PFSK-1 (cell line): ENCODE measurements at regions not wholly inside any gene's neighbourhood (a gene's known extent, or its start where the extent isn't known, plus 50 kb on each side); places are given as distances from the start of the nearest gene placed in this dataset.

Source experiments
- FOXP2 ChIP-seq: optimal IDR thresholded peaks from 2 replicates; pipeline ENCODE3; 2011; ENCODE audit warnings: borderline replicate concordance, control low read depth, inconsistent platforms; ENCODE audit not compliant: insufficient read depth; ENCODE audit errors: extremely low read length, extremely low read depth
- POLR2AphosphoS5 ChIP-seq: IDR thresholded peaks from 2 replicates; pipeline ENCODE4 v1.6.1; 2012; ENCODE audit warnings: low read depth, mild to moderate bottlenecking, control low read depth, low read length, moderate library complexity
- SIN3A ChIP-seq: IDR thresholded peaks from 2 replicates; pipeline ENCODE4 v1.6.1; 2012; ENCODE audit warnings: mild to moderate bottlenecking, low read length, moderate library complexity, borderline replicate concordance; ENCODE audit not compliant: insufficient read depth
- TAF1 ChIP-seq: IDR thresholded peaks from 2 replicates; pipeline ENCODE4 v1.6.1; 2012; ENCODE audit warnings: low read length, control low read depth, borderline replicate concordance; ENCODE audit not compliant: insufficient read depth
- TF ChIP-seq, protein P1 (sequence below), 2 experiments: IDR thresholded peaks; 2 replicates each; pipeline versions ENCODE4 v1.6.1 to v1.8.0; 2011 to 2012; ENCODE audit warnings: low read depth in 2 of 2, low read length in 2 of 2, control low read depth in 1 of 2, inconsistent platforms in 1 of 2, mild to moderate bottlenecking in 1 of 2, moderate library complexity in 1 of 2; ENCODE audit not compliant: insufficient read depth in 1 of 2

DNA sequence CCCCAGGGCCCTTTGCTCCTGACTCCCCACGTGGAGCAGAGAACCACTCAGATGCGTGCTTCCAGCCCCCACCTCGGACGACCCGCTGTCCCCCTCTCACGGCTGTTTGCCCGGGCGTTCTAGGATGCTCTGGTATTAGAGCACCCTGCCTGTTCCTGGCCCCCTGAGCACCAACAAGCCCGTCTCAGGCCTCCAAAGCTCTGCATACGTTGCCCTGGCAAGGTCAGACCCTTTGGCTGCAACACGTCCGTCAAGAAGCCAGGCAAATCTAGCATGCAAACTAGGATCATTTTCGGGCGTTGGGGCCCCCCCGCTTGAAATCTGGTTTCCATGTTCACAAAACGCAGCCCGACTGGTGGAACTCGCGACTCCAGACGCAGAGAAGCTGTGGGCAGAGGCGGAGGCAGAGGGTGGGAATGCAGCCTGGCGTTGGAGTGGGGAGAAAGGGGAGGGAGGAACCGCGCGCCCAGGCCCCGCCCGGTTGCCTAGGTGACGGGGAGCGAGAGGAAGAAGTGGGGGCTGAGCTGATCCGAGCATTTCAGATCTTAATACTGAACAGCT is 86.2 kb upstream of the PIAS1 start:
- TF ChIP-seq, protein P1, sequence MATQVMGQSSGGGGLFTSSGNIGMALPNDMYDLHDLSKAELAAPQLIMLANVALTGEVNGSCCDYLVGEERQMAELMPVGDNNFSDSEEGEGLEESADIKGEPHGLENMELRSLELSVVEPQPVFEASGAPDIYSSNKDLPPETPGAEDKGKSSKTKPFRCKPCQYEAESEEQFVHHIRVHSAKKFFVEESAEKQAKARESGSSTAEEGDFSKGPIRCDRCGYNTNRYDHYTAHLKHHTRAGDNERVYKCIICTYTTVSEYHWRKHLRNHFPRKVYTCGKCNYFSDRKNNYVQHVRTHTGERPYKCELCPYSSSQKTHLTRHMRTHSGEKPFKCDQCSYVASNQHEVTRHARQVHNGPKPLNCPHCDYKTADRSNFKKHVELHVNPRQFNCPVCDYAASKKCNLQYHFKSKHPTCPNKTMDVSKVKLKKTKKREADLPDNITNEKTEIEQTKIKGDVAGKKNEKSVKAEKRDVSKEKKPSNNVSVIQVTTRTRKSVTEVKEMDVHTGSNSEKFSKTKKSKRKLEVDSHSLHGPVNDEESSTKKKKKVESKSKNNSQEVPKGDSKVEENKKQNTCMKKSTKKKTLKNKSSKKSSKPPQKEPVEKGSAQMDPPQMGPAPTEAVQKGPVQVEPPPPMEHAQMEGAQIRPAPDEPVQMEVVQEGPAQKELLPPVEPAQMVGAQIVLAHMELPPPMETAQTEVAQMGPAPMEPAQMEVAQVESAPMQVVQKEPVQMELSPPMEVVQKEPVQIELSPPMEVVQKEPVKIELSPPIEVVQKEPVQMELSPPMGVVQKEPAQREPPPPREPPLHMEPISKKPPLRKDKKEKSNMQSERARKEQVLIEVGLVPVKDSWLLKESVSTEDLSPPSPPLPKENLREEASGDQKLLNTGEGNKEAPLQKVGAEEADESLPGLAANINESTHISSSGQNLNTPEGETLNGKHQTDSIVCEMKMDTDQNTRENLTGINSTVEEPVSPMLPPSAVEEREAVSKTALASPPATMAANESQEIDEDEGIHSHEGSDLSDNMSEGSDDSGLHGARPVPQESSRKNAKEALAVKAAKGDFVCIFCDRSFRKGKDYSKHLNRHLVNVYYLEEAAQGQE (IDR thresholded peaks at IDR 0.05; ENCODE audit: insufficient read depth in 1 of 2, low read depth in 2 of 2, low read length in 2 of 2): no peak
- no peak for TF ChIP-seq FOXP2
- no peak for TF ChIP-seq POLR2AphosphoS5
- no peak for TF ChIP-seq SIN3A
- TF ChIP-seq TAF1: no peak

DNA sequence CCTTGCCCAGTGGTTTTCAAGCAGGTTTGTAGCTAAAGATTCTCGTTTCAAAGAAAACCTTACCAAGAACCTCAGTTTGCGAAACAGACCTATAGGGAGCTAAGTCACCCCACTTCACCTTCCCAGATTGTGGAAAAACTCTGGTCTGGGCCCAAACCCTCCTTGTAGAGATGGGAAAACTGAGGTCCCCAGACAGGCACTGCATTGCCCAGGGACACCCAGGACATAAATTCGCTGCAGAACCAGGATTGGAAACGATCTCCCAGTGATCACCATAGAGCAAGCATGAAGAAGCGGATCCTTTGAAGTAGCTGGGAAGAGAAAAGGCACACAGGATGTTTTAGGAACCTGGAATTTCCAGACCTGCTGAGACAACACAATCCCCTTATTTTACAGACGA is 85.6 kb upstream of the PIAS1 start:
- TF ChIP-seq FOXP2: no peak
- TF ChIP-seq SIN3A: no peak

DNA sequence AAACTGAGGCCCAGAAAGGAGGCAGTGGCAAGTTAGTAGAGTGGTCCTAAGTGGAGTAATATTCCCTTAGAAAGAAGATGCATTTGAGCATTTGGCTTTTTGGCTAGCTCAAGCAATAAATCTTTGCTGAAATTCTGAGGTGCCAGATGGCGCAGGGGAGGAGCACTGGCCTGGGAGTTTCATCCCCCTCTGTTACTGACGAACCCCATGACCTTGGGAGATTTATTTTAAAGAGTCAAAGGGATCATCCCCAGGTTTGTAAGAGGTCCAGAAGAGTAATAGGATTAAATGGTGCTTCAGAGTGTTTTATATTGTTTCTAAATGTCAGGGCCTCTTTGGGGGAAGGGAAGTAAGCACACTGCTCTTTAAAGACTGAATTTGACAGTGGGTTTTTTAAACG is 85.1 kb upstream of the PIAS1 start:
- TF ChIP-seq FOXP2 (no peak), POLR2AphosphoS5 (no peak), SIN3A (no peak), TAF1 (no peak)
- TF ChIP-seq, protein P1 (IDR thresholded peaks at IDR 0.05; ENCODE audit: insufficient read depth in 1 of 2, low read depth in 2 of 2, low read length in 2 of 2): no peak

DNA sequence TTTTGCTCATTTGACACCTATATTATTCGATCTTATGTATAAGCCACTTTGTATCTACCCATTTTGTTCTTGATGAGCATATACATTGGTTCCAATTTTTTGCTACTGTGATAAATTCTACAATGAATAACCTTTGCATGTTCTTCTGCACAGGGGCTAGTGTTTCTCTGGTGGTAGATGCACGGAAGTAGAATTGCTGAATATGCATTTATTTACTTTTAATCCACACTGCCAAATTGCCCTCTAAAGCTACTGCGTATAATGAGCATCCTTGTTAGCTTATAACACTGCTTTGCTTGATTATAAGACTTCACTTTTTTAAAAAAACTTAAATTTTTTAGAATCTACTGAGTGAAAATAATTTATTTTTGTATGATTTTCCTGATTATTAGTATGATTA is 84.2 kb upstream of the PIAS1 start:
- no peak for TF ChIP-seq SIN3A
- TF ChIP-seq TAF1: no peak
- TF ChIP-seq FOXP2: no peak

DNA sequence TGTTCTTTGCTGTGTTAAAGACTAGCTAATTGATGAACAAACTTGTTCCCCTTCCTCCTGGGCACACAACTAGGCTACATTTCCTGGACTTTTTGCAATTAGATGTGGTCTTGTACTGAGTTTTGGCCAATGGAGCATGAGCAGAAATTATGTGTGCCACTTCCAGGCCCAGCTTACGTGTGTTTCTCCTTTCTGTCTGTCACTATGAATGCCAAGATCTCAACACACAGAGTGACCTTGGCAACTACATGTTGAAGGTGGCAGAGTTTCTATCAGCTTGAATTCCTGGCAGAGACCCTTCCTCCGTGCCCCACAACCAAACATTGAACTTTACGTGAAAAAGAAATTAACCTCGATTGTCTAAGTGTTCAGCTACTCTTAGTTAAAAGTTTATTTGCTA is 81.7 kb upstream of the PIAS1 start:
- TF ChIP-seq TAF1 (no peak), FOXP2 (no peak), POLR2AphosphoS5 (no peak), SIN3A (no peak)
- TF ChIP-seq, protein P1 (IDR thresholded peaks at IDR 0.05; ENCODE audit: insufficient read depth in 1 of 2, low read depth in 2 of 2, low read length in 2 of 2): no peak

DNA sequence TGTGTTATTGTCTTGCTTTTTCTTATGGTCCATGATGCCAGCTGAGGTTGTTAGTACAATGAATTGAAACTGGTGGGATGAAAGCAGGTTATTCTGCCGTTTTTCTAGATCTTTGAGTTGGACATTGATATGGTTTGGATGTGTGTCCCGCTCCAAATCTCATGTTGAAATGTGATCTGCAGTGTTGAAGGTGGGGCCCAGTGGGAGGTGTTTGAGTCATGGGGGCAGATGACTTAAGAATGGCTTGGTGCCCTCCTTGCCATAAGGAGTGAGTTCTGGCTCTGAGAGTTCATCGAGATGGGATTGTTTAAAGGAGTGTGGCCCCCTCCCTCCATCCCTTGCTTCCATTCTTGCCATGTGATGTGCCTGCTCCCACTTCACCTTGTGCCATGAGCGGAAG is 80.3 kb upstream of the PIAS1 start:
- TF ChIP-seq SIN3A: no peak
- TF ChIP-seq, protein P1 (IDR thresholded peaks at IDR 0.05; ENCODE audit: insufficient read depth in 1 of 2, low read depth in 2 of 2, low read length in 2 of 2): no peak
- no peak for TF ChIP-seq POLR2AphosphoS5
- TF ChIP-seq TAF1: no peak
- no peak for TF ChIP-seq FOXP2
